ENCODE measurements at regions not wholly inside any gene's neighbourhood (a gene's known extent, or its start where the extent isn't known, plus 50 kb on each side); places are given as distances from the start of the nearest gene placed in this dataset.

DNA sequence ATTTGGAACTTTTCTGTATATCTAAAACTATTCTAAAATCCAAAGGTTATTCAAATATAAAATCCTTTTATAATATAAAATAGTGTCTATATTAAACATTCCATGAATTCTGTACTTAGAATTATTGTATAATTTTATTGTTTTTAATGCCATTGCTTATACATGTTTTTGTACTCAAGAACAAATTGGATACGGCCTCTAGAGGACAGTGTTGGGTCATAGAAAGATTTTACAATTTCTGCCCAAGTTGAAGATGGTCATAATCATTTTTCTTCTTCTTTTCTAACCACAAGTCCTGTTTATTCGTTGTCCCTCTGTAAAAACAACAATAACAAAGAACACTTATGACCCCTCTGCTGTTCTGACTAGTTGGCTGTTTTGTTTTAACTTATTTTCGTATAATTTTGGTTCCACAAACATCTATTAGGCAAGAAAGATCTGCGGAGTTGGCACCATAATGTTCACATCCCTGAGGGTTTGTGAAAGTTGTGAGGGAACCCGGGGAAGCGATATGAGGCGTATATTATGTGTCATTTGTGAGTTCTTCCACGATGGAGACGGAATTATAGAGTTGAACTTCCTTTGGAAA, 75.7 kb upstream of the KIF26B start:
- TF ChIP-seq POLR2A (IDR thresholded peaks at IDR 0.05), result no peak
- TF ChIP-seq, protein P1, sequence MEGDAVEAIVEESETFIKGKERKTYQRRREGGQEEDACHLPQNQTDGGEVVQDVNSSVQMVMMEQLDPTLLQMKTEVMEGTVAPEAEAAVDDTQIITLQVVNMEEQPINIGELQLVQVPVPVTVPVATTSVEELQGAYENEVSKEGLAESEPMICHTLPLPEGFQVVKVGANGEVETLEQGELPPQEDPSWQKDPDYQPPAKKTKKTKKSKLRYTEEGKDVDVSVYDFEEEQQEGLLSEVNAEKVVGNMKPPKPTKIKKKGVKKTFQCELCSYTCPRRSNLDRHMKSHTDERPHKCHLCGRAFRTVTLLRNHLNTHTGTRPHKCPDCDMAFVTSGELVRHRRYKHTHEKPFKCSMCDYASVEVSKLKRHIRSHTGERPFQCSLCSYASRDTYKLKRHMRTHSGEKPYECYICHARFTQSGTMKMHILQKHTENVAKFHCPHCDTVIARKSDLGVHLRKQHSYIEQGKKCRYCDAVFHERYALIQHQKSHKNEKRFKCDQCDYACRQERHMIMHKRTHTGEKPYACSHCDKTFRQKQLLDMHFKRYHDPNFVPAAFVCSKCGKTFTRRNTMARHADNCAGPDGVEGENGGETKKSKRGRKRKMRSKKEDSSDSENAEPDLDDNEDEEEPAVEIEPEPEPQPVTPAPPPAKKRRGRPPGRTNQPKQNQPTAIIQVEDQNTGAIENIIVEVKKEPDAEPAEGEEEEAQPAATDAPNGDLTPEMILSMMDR (IDR thresholded peaks at IDR 0.05), result peak; percentile 56 to 77 (median 71)

Measured in adrenal gland (tissue), 5 donors.